GM23338 (cell line): ENCODE measurements at regions not wholly inside any gene's neighbourhood (a gene's known extent, or its start where the extent isn't known, plus 50 kb on each side); places are given as distances from the start of the nearest gene placed in this dataset.

ENCODE experiments used
- EZH2 ChIP-seq: fragments of 200-600 bp; sonication (generic); IDR thresholded peaks from one replicate; pipeline ENCODE4 v1.8.0; 2017; ENCODE audit warnings: antibody characterized with exemption, mild to moderate bottlenecking, low read depth; ENCODE audit not compliant: unreplicated experiment
- POLR2AphosphoS5 ChIP-seq: IDR thresholded peaks from 2 replicates; pipeline ENCODE4 v1.6.1; 2016; ENCODE audit warnings: antibody characterized with exemption, low read depth
- ZNF331 ChIP-seq: fragments of 250-450 bp; sonication (Bioruptor Pico); IDR thresholded peaks from 2 replicates; pipeline ENCODE4 v1.5.0; 2020; ENCODE audit warnings: low read depth, mild to moderate bottlenecking, moderate library complexity
- TF ChIP-seq, protein P1 (sequence below), 2 experiments: fragments of 200-600 bp in 1 of 2; sonication (generic) in 1 of 2; conservative IDR thresholded peaks; 2 replicates each; pipeline versions ENCODE4 v1.5.1 to v1.6.1; 2016 to 2017; ENCODE audit warnings: antibody characterized with exemption in 2 of 2, low read depth in 2 of 2, mild to moderate bottlenecking in 2 of 2, moderate library complexity in 1 of 2

DNA sequence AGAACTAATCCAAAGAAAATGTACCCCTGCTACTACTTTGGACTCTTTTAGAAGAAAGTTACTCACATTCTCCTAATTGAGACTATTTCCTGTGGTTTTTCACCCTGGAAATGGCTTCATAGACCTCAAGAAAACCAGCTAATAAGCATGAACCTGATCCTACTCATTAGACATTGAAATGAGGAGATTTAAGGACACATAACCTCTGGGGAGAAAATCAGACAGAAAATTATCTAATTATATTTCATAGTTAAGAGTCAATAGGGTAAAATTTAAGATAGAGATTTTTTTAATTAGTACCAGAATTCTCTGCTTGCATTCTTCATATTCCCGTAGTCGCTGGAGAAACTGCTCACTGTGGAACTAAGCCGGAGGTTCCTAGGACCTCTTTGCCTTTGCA lies 114.6 kb upstream of the ACP3 start:
- TF ChIP-seq, protein P1, sequence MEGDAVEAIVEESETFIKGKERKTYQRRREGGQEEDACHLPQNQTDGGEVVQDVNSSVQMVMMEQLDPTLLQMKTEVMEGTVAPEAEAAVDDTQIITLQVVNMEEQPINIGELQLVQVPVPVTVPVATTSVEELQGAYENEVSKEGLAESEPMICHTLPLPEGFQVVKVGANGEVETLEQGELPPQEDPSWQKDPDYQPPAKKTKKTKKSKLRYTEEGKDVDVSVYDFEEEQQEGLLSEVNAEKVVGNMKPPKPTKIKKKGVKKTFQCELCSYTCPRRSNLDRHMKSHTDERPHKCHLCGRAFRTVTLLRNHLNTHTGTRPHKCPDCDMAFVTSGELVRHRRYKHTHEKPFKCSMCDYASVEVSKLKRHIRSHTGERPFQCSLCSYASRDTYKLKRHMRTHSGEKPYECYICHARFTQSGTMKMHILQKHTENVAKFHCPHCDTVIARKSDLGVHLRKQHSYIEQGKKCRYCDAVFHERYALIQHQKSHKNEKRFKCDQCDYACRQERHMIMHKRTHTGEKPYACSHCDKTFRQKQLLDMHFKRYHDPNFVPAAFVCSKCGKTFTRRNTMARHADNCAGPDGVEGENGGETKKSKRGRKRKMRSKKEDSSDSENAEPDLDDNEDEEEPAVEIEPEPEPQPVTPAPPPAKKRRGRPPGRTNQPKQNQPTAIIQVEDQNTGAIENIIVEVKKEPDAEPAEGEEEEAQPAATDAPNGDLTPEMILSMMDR (conservative IDR thresholded peaks at IDR 0.05; ENCODE audit: low read depth in 2 of 2): no peak
- TF ChIP-seq POLR2AphosphoS5 (no peak), EZH2 (no peak), ZNF331 (CRISPR knock-in tag) (no peak)
